ENCODE measurements at regions not wholly inside any gene's neighbourhood (a gene's known extent, or its start where the extent isn't known, plus 50 kb on each side); places are given as distances from the start of the nearest gene placed in this dataset.
A peak's percentile ranks its signal among the peaks of the same experiment; 100 is the strongest.
"Not testable (repeated sequence)": the region's sequence is repeated elsewhere in the genome, so short reads cannot be mapped to it uniquely, and the experiment has no call there.

- no peak overlapping the region for H3K9ac ChIP-seq (ENCODE audit: insufficient read depth, low read length)
- no peak for TF ChIP-seq EZH2 (IDR thresholded peaks at IDR 0.05; ENCODE audit: low read length, missing control alignments)
- TF ChIP-seq, protein P1, sequence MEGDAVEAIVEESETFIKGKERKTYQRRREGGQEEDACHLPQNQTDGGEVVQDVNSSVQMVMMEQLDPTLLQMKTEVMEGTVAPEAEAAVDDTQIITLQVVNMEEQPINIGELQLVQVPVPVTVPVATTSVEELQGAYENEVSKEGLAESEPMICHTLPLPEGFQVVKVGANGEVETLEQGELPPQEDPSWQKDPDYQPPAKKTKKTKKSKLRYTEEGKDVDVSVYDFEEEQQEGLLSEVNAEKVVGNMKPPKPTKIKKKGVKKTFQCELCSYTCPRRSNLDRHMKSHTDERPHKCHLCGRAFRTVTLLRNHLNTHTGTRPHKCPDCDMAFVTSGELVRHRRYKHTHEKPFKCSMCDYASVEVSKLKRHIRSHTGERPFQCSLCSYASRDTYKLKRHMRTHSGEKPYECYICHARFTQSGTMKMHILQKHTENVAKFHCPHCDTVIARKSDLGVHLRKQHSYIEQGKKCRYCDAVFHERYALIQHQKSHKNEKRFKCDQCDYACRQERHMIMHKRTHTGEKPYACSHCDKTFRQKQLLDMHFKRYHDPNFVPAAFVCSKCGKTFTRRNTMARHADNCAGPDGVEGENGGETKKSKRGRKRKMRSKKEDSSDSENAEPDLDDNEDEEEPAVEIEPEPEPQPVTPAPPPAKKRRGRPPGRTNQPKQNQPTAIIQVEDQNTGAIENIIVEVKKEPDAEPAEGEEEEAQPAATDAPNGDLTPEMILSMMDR (conservative IDR thresholded peaks at IDR 0.05 in 1 of 2, IDR thresholded peaks at IDR 0.05 in 1 of 2; ENCODE audit: low read depth in 1 of 2, low read length in 2 of 2): no peak
- H3K4me2 ChIP-seq (ENCODE audit: extremely low read depth, insufficient read depth, low read length): no peak overlapping the region
- no peaks in the 10 kb centered on the region for H3K79me2 ChIP-seq (ENCODE audit: control insufficient read depth, insufficient read depth, low read length)
- no peaks in the 10 kb centered on the region for H3K9me3 ChIP-seq (ENCODE audit: control insufficient read depth, insufficient read depth, low read depth, low read length)
- no peak overlapping the region for H3K27ac ChIP-seq (ENCODE audit: insufficient read depth, low read length)
- DNase-seq (ENCODE audit: low read depth in 2 of 2): peak in 1 of 2 donors; percentile 36
- no peaks in the 10 kb centered on the region for H3K27me3 ChIP-seq (ENCODE audit: control insufficient read depth, insufficient read depth, low read length)
- no peaks in the 10 kb centered on the region for H3K4me1 ChIP-seq (ENCODE audit: control insufficient read depth, extremely low read depth, insufficient read depth, low read length)
- H3K4me3 ChIP-seq (replicated peaks in 1 of 4; ENCODE audit: control extremely low read depth in 1 of 4, insufficient read depth in 1 of 4, low read depth in 3 of 4, low read length in 4 of 4): no peak overlapping the region
- no peaks in the 10 kb centered on the region for H4K20me1 ChIP-seq (ENCODE audit: control insufficient read depth, extremely low read depth, insufficient read depth, low read length)
- no peaks in the 10 kb centered on the region for H3K36me3 ChIP-seq (ENCODE audit: control insufficient read depth, insufficient read depth, low read length)
- no peak overlapping the region for H2AFZ ChIP-seq (ENCODE audit: low read length)
Measured at GRCh38 chr4:72846280-72847111, 223.0 kb downstream of the COX18 start.

- Histone ChIP-seq H3K4me2 (ENCODE audit: extremely low read depth, insufficient read depth, low read length) (no peak overlapping the region), H4K20me1 (ENCODE audit: control insufficient read depth, extremely low read depth, insufficient read depth, low read length) (no peaks in the 10 kb centered on the region), H3K79me2 (ENCODE audit: control insufficient read depth, insufficient read depth, low read length) (no peaks in the 10 kb centered on the region), H3K9me3 (ENCODE audit: control insufficient read depth, insufficient read depth, low read depth, low read length) (no peaks in the 10 kb centered on the region), H3K4me3 (replicated peaks in 1 of 4; ENCODE audit: control extremely low read depth in 1 of 4, insufficient read depth in 1 of 4, low read depth in 3 of 4, low read length in 4 of 4) (no peak overlapping the region), H3K36me3 (ENCODE audit: control insufficient read depth, insufficient read depth, low read length) (no peaks in the 10 kb centered on the region), H3K27me3 (ENCODE audit: control insufficient read depth, insufficient read depth, low read length) (no peaks in the 10 kb centered on the region), H3K4me1 (ENCODE audit: control insufficient read depth, extremely low read depth, insufficient read depth, low read length) (no peaks in the 10 kb centered on the region), H3K27ac (ENCODE audit: insufficient read depth, low read length) (no peak overlapping the region), H3K9ac (ENCODE audit: insufficient read depth, low read length) (no peak overlapping the region), H2AFZ (ENCODE audit: low read length) (no peak overlapping the region)
- no peak for TF ChIP-seq EZH2 (IDR thresholded peaks at IDR 0.05; ENCODE audit: low read length, missing control alignments)
- TF ChIP-seq, protein P1 (conservative IDR thresholded peaks at IDR 0.05 in 1 of 2, IDR thresholded peaks at IDR 0.05 in 1 of 2; ENCODE audit: low read depth in 1 of 2, low read length in 2 of 2): no peak
- peak in 1 of 2 donors; percentile 42 for DNase-seq (ENCODE audit: low read depth in 2 of 2)
Measured at GRCh38 chr4:72843466-72843865, 226.1 kb downstream of the COX18 start.

DNA sequence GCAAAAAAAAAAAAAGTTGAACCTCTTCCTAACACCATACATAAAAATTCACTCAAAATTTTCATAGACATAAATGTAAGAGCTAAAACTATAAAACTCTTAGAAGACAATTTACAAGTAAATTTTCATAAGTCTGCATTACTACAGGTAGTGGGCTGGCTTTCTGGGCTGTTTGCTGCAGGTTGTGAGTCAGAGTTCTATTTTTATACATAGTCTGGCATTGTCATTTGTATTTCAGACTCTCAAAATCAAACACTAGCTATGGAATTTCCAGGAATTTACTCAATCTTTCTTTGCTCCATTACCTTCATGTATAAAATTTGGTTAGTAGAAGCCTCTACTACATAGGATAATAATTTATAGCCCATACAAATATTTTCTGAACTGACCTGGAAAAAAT is 227.2 kb downstream of the COX18 start:
- peak in 1 of 2 donors; percentile 52 for DNase-seq (ENCODE audit: low read depth in 2 of 2)
- Histone ChIP-seq H3K36me3 (ENCODE audit: control insufficient read depth, insufficient read depth, low read length) (no peaks in the 10 kb centered on the region), H3K4me1 (ENCODE audit: control insufficient read depth, extremely low read depth, insufficient read depth, low read length) (no peaks in the 10 kb centered on the region), H3K27ac (ENCODE audit: insufficient read depth, low read length) (no peak overlapping the region), H2AFZ (ENCODE audit: low read length) (no peak overlapping the region), H4K20me1 (ENCODE audit: control insufficient read depth, extremely low read depth, insufficient read depth, low read length) (no peaks in the 10 kb centered on the region), H3K4me2 (ENCODE audit: extremely low read depth, insufficient read depth, low read length) (no peak overlapping the region), H3K4me3 (replicated peaks in 1 of 4; ENCODE audit: control extremely low read depth in 1 of 4, insufficient read depth in 1 of 4, low read depth in 3 of 4, low read length in 4 of 4) (no peak overlapping the region), H3K79me2 (ENCODE audit: control insufficient read depth, insufficient read depth, low read length) (no peaks in the 10 kb centered on the region), H3K9me3 (ENCODE audit: control insufficient read depth, insufficient read depth, low read depth, low read length) (no peaks in the 10 kb centered on the region), H3K9ac (ENCODE audit: insufficient read depth, low read length) (no peak overlapping the region), H3K27me3 (ENCODE audit: control insufficient read depth, insufficient read depth, low read length) (no peaks in the 10 kb centered on the region)
- no peak for TF ChIP-seq EZH2 (IDR thresholded peaks at IDR 0.05; ENCODE audit: low read length, missing control alignments)
- TF ChIP-seq, protein P1 (conservative IDR thresholded peaks at IDR 0.05 in 1 of 2, IDR thresholded peaks at IDR 0.05 in 1 of 2; ENCODE audit: low read depth in 1 of 2, low read length in 2 of 2): no peak

- H4K20me1 ChIP-seq (ENCODE audit: control insufficient read depth, extremely low read depth, insufficient read depth, low read length); H3K27ac ChIP-seq (ENCODE audit: insufficient read depth, low read length); H2AFZ ChIP-seq (ENCODE audit: low read length); H3K79me2 ChIP-seq (ENCODE audit: control insufficient read depth, insufficient read depth, low read length); H3K27me3 ChIP-seq (ENCODE audit: control insufficient read depth, insufficient read depth, low read length); H3K4me2 ChIP-seq (ENCODE audit: extremely low read depth, insufficient read depth, low read length); DNase-seq (ENCODE audit: low read depth in 2 of 2); H3K4me1 ChIP-seq (ENCODE audit: control insufficient read depth, extremely low read depth, insufficient read depth, low read length); H3K9me3 ChIP-seq (ENCODE audit: control insufficient read depth, insufficient read depth, low read depth, low read length); H3K9ac ChIP-seq (ENCODE audit: insufficient read depth, low read length); H3K36me3 ChIP-seq (ENCODE audit: control insufficient read depth, insufficient read depth, low read length); H3K4me3 ChIP-seq (replicated peaks in 1 of 4; ENCODE audit: control extremely low read depth in 1 of 4, insufficient read depth in 1 of 4, low read depth in 3 of 4, low read length in 4 of 4): not testable (repeated sequence)
Measured at GRCh38 chr4:72840166-72840565, 229.3 kb downstream of the COX18 start.
